NCI-H446 (cell line): ENCODE measurements at regions not wholly inside any gene's neighbourhood (a gene's known extent, or its start where the extent isn't known, plus 50 kb on each side); places are given as distances from the start of the nearest gene placed in this dataset.
"Not testable (repeated sequence)": the region's sequence is repeated elsewhere in the genome, so short reads cannot be mapped to it uniquely, and the experiment has no call there.

Source experiments
- DNase-seq, 2 experiments: peaks; one replicate each; lab custom pipeline; 2025; lab: John Stamatoyannopoulos, UW

GRCh38 chr3:19825193-19825592, 108.8 kb downstream of the EFHB start:
- DNase-seq = no peak

- no peak for DNase-seq
These were observed 111.2 kb downstream of the EFHB start for GRCh38 chr3:19822805-19823204.

GRCh38 chr3:19816631-19817030, 117.4 kb downstream of the EFHB start:
- DNase-seq = no peak

- DNase-seq = no peak
These were observed 118.2 kb downstream of the EFHB start for GRCh38 chr3:19815805-19816204.

GRCh38 chr3:19813743-19814142, 120.3 kb downstream of the EFHB start:
- not testable (repeated sequence) for DNase-seq

DNA sequence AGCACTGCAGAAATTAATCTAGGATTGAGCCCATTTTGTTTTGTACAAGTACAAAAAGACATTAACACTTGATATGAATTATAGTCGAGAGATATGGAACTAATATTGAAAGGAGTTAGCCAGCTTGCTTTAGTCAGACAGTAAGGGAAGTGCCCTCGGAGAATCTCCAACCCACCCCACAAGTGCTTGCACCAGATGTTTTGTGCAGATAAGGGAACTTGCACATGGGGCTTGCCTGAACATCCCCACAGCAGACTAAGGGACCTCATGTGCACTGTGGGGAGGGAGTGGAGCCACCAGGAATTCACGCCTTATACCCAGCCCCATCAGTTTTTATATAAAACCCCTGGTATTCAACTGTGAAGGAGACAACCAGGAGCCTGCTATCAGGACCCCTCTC, 122.3 kb downstream of the EFHB start:
- DNase-seq = no peak

DNA sequence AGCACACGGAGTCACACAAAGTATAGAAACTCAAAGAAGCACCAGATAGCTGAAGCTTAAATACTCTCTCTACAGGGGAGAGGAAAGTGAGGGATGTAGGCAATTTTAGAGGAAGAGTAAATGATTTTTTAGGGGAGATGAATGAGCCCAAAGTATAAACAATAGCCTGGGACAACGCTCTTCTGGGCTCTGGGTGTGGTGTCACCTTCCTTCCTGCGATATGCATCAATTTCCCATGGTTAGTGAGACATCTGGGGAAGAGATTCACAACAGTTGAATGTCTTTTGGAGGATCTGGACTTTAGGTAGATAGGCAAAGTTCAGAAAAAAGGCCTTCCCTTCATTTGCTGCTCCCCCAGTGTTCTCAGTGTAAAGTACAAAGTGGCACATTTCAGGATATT, 125.2 kb downstream of the EFHB start:
- DNase-seq = no peak

GRCh38 chr3:19799887-19800286, 134.1 kb downstream of the EFHB start:
- DNase-seq = no peak

- DNase-seq = no peak
These were observed 134.9 kb downstream of the EFHB start for GRCh38 chr3:19799115-19799514.

DNA sequence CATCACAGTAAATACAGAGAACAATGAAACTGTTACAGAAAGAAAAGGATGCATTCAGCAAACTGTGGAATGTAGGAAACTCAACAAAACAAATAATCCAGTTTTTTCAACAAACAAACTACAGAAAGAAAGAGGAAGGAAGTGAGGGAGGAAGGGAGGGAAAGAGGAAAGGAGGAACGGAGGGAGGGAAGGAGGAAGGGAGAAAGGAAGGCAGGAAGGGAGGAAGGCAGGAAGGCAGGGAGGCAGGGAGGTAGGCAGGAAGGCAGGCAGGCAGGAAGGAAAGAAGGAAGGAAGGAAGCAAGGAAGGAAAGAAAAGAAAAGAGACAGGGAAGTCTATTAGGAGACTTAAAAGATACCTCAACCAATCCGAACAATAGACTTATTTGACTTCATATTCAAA, 135.7 kb downstream of the EFHB start:
- DNase-seq = no peak

DNA sequence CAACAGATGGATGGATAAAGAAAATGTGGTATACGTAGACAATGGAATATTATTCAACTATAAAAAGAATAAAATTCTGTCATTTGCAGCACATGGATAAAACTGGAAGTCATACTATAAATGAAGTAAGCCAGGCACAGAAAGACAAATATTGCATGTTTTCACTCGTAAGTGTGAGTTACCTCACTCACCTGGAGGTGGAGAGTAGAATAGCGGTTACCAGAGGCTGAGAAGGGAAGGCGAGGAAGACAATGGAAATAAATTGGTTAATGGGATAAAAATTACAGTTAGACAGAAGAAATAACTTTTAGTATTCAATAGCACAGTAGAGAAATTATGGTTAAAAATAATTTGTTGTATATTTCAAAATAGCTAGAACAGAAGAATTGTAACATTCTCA, 141.6 kb downstream of the EFHB start:
- DNase-seq = no peak

DNA sequence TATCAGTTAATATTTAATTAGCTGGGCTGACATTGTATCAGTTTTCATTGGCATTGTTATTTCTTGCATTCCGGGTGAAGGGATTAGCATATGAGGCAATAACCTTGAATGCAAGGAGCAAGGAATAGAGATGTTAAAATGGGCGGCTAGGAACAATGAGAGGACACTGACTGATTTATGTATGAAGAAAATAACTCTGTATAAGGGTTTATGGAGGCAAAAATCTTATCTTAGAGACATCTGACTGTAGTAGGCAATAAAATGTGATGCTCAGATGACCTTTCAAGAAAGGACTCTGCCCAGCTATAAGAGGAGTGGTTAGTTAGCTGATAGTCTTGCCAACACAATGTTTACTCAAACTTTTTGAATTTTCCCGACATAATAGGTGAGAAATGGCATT, 158.3 kb downstream of the EFHB start:
- no peak for DNase-seq

- no peak for DNase-seq
These were observed 164.3 kb downstream of the EFHB start for GRCh38 chr3:19769694-19770093.

DNA sequence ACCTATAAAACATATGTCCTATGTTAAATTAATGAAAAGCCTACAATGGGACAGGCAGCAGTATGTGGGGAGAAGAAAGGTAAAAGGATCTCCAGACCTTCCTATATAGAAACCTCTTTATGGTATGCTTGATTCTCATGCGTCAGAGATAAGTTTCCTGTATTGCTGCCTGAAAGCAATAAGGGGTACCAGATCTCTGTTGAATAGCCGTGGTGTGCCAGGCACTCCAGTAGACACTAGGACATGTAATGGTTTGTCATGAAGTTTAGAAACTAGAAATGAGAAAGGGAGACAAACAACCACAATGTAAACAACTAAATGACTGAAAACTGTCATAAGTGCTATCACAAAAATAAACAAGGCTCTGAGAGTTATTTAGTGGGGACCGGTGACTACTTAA, 168.1 kb downstream of the EFHB start:
- DNase-seq = no peak

DNA sequence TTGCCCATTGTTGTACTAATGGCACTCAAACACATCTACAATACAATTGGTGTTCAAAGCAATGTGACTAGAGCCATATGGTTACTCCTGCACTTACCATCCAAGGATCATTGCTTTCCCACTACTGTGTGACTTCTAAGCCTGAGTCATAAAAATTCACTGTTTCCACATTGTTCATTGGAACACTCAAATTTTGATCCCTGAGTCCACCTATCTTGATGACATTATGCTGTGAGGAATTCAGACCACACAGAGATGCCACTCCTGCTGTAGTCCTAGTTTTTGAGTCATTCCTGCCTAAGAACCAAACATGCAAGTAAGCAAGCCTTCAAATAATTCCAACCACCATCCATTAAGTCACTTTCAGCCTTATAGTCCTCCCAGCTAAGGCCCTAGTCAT, 176.2 kb downstream of the EFHB start:
- no peak for DNase-seq

GRCh38 chr3:19749448-19750017, 184.5 kb downstream of the EFHB start:
- no peak for DNase-seq

DNA sequence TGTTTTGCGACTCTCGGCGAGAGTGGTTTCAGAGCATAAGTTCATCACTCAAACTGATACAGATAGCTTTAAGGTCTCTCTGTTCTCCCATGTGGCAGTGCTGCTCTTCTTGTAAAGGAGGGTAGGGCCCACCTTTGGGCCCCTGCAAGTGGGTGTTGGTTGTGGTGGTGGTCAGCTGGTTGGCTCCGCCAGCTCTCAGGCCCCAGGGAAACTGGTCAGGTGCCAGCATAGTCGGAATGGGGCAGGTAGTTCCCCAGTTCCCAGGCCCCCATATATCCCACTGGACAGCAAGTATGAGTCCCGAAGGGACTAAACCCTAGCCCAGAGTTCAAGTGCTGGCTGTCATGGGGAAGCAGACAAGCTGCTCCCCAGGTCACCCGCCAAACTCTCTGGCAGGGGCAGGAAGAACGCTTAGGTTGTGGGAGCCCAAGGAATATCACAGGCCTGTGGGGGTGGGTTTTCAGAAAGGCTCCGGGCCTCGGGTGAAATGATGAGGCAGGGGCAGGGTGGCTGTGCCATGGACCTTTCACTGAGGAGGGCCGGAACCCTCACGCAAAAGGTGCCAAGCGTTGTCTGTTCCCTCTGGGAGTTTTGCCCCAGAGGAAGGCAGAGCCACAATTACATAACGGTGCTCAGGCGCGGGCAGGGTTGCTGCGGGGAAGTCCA, 185.1 kb downstream of the EFHB start:
- no peak for DNase-seq

- no peak for DNase-seq
These were observed 190.0 kb downstream of the EFHB start for GRCh38 chr3:19744047-19744446.

GRCh38 chr3:19742935-19743334, 191.1 kb downstream of the EFHB start:
- DNase-seq = no peak

- DNase-seq = no peak
These were observed 194.5 kb downstream of the EFHB start for GRCh38 chr3:19739504-19739903.

DNA sequence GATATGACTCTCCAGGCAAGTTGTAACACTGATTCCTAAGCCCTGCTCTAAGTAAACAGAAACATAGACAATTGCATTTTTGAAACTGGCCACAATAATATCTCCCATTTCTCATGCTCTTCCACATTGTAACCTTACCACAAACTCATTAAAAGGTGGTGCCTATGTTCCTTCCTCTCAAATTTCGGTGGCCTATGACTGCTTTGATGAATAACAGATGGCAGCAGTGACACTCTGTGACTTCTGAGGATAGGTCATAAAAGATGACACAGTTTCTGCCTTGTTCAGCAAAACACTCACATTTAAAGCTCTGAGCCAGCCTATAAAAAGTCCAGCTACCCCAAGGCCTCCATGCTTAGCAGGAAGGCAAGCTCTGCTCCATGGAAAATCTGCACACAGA, 195.2 kb downstream of the EFHB start:
- no peak for DNase-seq

DNA sequence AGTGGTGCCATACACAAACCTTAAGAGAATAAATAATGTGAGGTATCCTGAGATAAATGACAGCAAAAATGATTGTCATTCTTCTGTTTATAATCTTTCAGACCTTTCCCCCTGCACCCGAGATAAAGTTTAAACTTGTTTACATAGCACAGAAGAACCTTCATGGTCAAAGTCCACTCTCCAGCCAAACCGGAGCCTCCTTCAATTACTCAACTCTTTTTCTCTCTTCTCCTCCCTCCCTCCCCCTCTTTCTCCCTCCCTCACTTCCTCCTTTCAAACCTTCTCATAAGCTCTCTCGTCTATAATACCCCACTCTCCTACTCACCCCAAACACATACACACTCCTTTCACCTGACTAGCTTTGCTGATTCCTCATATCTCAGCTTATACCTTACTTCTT, 198.9 kb downstream of the EFHB start:
- DNase-seq = no peak

GRCh38 chr3:19734453-19734852, 199.6 kb downstream of the EFHB start:
- peak in 1 of 2 experiments; percentile 25 for DNase-seq

DNA sequence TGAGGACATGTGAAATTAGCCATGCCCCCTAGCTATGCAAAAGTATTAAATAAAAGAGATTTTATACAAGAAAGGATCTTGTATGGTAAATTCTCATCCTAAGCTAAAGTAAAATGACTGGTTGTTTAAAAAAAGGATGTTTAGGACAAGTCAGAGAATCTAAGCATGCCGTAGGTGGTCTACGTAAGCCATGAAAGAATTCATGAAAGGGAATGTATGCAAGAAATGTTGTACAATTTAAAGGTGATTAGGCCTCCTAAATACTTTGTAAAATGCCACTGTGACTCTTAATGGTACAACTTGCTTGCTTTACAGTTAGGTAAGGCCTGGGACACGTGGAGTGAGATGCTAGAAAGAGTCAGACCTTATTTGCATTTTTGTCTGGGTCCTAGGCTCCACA, 209.0 kb downstream of the EFHB start:
- DNase-seq = no peak
